Thymus (tissue), 11 donors: ENCODE measurements at regions not wholly inside any gene's neighbourhood (a gene's known extent, or its start where the extent isn't known, plus 50 kb on each side); places are given as distances from the start of the nearest gene placed in this dataset.

ENCODE experiments used
- DNase-seq, 9 donors: peaks; one replicate each; pipeline ENCODE4 v3.0.0-alpha.2; 2013; ENCODE audit warnings: low spot score in 9 of 9, low read depth in 6 of 9, missing footprints in 1 of 9
- H3K27ac ChIP-seq, 2 donors: one replicate each; pipeline ENCODE4 v1.5.1; 2013; ENCODE audit warnings: control low read depth in 1 of 2, low read depth in 1 of 2, low read length in 1 of 2, mild to moderate bottlenecking in 1 of 2, moderate library complexity in 1 of 2
- H3K27me3 ChIP-seq, 2 donors: one replicate each; pipeline ENCODE4 v1.5.1; 2013; ENCODE audit warnings: low read length in 1 of 2; ENCODE audit not compliant: control insufficient read depth in 2 of 2, insufficient read depth in 1 of 2
- H3K36me3 ChIP-seq, 2 donors: one replicate each; pipeline ENCODE4 v1.5.1; 2013; ENCODE audit warnings: low read length in 1 of 2, mild to moderate bottlenecking in 1 of 2, moderate library complexity in 1 of 2; ENCODE audit not compliant: control insufficient read depth in 2 of 2, insufficient read depth in 2 of 2
- H3K4me1 ChIP-seq, 2 donors: one replicate each; pipeline ENCODE4 v1.5.1; 2013; ENCODE audit warnings: low read length in 2 of 2; ENCODE audit not compliant: control insufficient read depth in 2 of 2, insufficient read depth in 2 of 2
- H3K4me3 ChIP-seq, 2 donors: one replicate each; pipeline ENCODE4 v1.5.1; 2013; ENCODE audit warnings: low read length in 2 of 2, control low read depth in 1 of 2, mild to moderate bottlenecking in 1 of 2
- H3K9me3 ChIP-seq, 2 donors: one replicate each; pipeline ENCODE4 v1.5.1; 2013; ENCODE audit warnings: low read length in 1 of 2, mild to moderate bottlenecking in 1 of 2; ENCODE audit not compliant: control insufficient read depth in 2 of 2, insufficient read depth in 1 of 2
- WGBS: extraction: QIAGEN DNeasy Blood & Tissue Kit; methylation state at CpG from one replicate; pipeline ENCODE4 v1.1.7; 2013; 5-methylcytosine and 5-hydroxymethylcytosine counted together
- donor health status: healthy.

DNA sequence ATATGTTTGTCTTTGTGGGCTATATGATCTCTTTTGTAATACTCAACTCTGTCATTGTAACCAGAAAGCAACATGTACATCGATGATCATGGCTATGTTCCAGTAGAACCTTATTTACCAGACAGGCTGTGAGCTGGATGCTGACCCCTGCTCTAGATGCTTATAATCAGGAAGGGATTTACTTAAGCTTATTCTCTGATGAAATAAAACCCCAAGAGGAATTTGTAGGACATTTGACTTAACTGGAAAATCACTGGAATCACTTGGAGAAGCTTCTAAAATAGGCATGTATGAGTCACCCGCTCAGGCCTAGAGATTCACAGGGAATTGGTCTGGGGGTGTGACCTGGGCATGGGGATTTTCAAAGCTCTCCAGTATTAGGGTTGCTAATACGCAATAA is 285.8 kb upstream of the ZNF608 start:
- Histone ChIP-seq H3K9me3 (no peaks in the 10 kb centered on the region), H3K27me3 (no peaks in the 10 kb centered on the region), H3K27ac (no peak overlapping the region), H3K4me3 (no peak overlapping the region), H3K4me1 (no peaks in the 10 kb centered on the region), H3K36me3 (no peaks in the 10 kb centered on the region)
- DNase-seq = no peak
- 95% methylated on average over 3 of the region's 3 CpGs for WGBS

DNA sequence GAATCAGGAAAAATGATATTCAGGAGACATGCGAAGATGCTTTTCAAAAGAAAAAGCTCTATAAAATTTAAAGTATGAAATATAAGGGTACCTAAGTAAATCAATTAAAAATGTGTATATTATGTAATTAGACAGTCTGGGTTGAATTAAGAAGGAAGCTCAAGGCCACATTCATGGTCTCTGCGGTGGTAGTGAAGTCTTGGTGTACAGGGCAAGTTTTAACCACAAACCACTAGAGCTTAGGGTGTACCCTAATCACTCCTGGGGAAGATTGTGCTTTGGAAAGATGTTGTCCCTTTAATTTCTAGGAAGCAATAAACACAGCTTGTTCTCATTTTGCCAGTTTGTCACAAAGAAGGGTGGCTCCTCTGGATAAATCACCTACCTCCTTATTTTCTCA is 287.2 kb upstream of the ZNF608 start:
- H3K9me3 ChIP-seq = no peaks in the 10 kb centered on the region
- no peaks in the 10 kb centered on the region for H3K4me1 ChIP-seq
- no peaks in the 10 kb centered on the region for H3K36me3 ChIP-seq
- H3K27me3 ChIP-seq = no peaks in the 10 kb centered on the region
- DNase-seq = no peak
- no peak overlapping the region for H3K27ac ChIP-seq
- H3K4me3 ChIP-seq = no peak overlapping the region
- WGBS = 54% methylated on average over 2 of the region's 2 CpGs

- DNase-seq = no peak
- H3K4me1 ChIP-seq = peaks cover 0 to 5% of the 10 kb centered on the region in 2 donors
- 96% methylated on average over 5 of the region's 5 CpGs for WGBS
- H3K9me3 ChIP-seq = no peaks in the 10 kb centered on the region
- no peak overlapping the region for H3K27ac ChIP-seq
- no peak overlapping the region for H3K4me3 ChIP-seq
- no peaks in the 10 kb centered on the region for H3K36me3 ChIP-seq
- H3K27me3 ChIP-seq = no peaks in the 10 kb centered on the region
Observed at GRCh38 chr5:125034331-125034730, 287.9 kb upstream of the ZNF608 start.

- H3K36me3 ChIP-seq = no peaks in the 10 kb centered on the region
- H3K4me3 ChIP-seq = no peak overlapping the region
- no peaks in the 10 kb centered on the region for H3K27me3 ChIP-seq
- 95% methylated on average over 8 of the region's 8 CpGs for WGBS
- peaks cover 0 to 5% of the 10 kb centered on the region in 2 donors for H3K4me1 ChIP-seq
- H3K27ac ChIP-seq = no peak overlapping the region
- no peak for DNase-seq
- H3K9me3 ChIP-seq = no peaks in the 10 kb centered on the region
Observed at GRCh38 chr5:125036494-125036893, 290.1 kb upstream of the ZNF608 start.

GRCh38 chr5:125037020-125037419 is 290.6 kb upstream of the ZNF608 start:
- Histone ChIP-seq H3K27ac (no peak overlapping the region), H3K36me3 (no peaks in the 10 kb centered on the region), H3K27me3 (no peaks in the 10 kb centered on the region), H3K4me3 (no peak overlapping the region), H3K9me3 (no peaks in the 10 kb centered on the region), H3K4me1 (peaks cover 0 to 5% of the 10 kb centered on the region in 2 donors)
- 90% methylated on average over 1 of the region's 1 CpG for WGBS
- no peak for DNase-seq

DNA sequence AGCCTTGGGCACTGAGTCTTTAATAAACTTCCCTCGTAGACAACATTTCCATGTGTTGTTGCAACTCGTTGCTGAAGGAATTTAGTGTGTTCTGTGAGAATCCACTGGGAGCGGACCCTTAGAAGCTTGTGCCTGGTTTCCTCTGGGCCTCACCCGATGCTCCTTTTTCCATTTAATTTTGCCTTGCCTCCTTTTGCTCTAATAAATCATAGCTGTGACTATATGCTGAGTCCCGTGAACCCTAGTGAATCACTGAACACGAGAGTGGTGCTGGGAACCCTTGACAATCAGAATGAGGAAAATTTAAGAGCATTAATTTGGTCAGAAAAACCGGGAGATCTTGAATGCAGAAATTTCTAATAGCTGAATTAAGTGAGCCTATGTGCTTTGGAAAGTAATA is 291.1 kb upstream of the ZNF608 start:
- no peak for DNase-seq
- Histone ChIP-seq H3K9me3 (no peaks in the 10 kb centered on the region), H3K27me3 (no peaks in the 10 kb centered on the region), H3K27ac (no peak overlapping the region), H3K36me3 (no peaks in the 10 kb centered on the region), H3K4me1 (peaks cover 0 to 5% of the 10 kb centered on the region in 2 donors), H3K4me3 (no peak overlapping the region)
- WGBS = 98% methylated on average over 7 of the region's 7 CpGs

- peak in 1 of 9 donors; percentile 6 for DNase-seq
- no peak overlapping the region for H3K4me3 ChIP-seq
- H3K27ac ChIP-seq = no peak overlapping the region
- no peaks in the 10 kb centered on the region for H3K9me3 ChIP-seq
- H3K27me3 ChIP-seq = no peaks in the 10 kb centered on the region
- peaks cover 0 to 5% of the 10 kb centered on the region in 2 donors for H3K4me1 ChIP-seq
- no peaks in the 10 kb centered on the region for H3K36me3 ChIP-seq
- WGBS = 87% methylated on average over 5 of the region's 5 CpGs
Observed at GRCh38 chr5:125038477-125038876, 292.0 kb upstream of the ZNF608 start.

DNA sequence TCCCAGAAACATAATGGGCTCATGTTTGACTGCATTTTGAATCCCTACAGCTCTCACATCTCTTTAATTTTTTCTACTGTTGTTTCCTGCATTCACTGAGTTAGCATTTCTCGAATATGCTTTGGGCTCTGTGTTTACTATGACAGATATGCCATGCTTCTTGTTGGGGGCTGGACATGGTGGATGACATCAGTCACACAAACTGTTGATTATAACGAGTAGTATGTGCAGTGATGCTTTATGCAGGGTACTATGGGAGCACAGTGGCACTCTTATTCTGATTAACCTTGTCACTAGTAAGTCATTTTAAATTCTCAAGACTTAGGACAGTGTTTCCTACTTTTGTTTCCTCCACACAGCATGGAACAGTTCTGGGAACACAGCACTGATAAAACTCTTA is 295.4 kb upstream of the ZNF608 start:
- H3K36me3 ChIP-seq = no peaks in the 10 kb centered on the region
- no peak for DNase-seq
- H3K27ac ChIP-seq = no peak overlapping the region
- H3K4me3 ChIP-seq = no peak overlapping the region
- H3K9me3 ChIP-seq = no peaks in the 10 kb centered on the region
- WGBS = 63% methylated on average over 2 of the region's 2 CpGs
- H3K4me1 ChIP-seq = peaks cover 0 to 5% of the 10 kb centered on the region in 2 donors
- H3K27me3 ChIP-seq = no peaks in the 10 kb centered on the region

DNA sequence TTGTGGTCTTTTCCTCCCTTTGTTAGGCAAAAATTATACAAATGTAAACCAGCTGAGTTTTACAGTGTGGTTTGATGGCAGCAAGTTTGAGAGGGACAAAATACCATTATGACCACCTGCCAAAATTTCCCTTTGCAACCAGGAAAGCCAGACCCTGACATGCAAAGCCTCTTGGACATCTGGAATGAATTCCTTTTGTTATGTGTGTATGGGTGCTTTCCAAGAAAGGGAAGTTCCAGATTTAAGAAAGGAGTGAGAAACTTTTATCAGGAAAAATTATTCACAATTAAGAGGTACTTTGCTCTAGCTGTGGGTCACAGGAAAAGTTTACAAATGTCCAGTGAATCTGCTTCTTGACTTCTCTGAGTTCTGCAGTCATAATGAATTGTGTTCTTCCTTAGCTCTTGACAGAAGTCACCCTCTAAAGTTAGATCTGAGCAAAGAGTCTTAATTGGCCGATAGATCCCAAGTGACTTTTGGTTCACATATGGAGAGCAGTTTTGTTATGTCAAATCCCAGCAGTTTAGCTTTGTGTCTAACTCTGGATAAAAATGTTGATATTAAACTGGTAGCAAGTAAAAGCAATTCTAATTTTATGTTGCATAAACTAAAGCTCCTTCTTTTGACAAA is 295.9 kb upstream of the ZNF608 start:
- H3K27me3 ChIP-seq = no peaks in the 10 kb centered on the region
- DNase-seq = no peak
- H3K27ac ChIP-seq = no peak overlapping the region
- H3K4me1 ChIP-seq = peaks cover 0 to 5% of the 10 kb centered on the region in 2 donors
- WGBS = 98% methylated on average over 1 of the region's 1 CpG
- no peaks in the 10 kb centered on the region for H3K9me3 ChIP-seq
- H3K36me3 ChIP-seq = no peaks in the 10 kb centered on the region
- H3K4me3 ChIP-seq = no peak overlapping the region
